Epidermal melanocyte (primary cell): ENCODE measurements at regions not wholly inside any gene's neighbourhood (a gene's known extent, or its start where the extent isn't known, plus 50 kb on each side); places are given as distances from the start of the nearest gene placed in this dataset.

ENCODE experiments used
- DNase-seq: peaks from one replicate; pipeline ENCODE4 v3.0.0; 2011; ENCODE audit warnings: low spot score; ENCODE audit not compliant: insufficient read length

DNA sequence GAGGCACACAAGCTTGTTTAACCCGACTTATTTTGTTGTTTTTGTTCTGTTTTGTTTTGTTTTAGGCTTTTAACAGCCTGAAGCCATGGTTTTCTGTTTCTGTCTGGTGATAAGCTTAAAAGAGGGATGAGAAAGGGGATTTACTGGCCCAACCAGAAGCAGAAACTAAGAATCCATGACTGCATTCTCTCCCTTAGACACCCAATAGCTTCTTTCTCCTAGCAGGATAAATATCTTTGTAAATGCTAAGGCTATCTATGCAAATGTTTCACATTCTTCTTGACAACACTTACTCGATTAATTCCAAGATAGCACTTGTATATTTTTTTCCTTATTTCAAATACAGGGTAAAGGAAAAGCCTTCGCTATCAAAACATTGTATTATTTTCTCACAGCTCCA is 53.7 kb upstream of the SMAD1 start:
- DNase-seq = no peak

- no peak for DNase-seq
Observed at GRCh38 chr4:145427221-145427620, 54.4 kb upstream of the SMAD1 start.

DNA sequence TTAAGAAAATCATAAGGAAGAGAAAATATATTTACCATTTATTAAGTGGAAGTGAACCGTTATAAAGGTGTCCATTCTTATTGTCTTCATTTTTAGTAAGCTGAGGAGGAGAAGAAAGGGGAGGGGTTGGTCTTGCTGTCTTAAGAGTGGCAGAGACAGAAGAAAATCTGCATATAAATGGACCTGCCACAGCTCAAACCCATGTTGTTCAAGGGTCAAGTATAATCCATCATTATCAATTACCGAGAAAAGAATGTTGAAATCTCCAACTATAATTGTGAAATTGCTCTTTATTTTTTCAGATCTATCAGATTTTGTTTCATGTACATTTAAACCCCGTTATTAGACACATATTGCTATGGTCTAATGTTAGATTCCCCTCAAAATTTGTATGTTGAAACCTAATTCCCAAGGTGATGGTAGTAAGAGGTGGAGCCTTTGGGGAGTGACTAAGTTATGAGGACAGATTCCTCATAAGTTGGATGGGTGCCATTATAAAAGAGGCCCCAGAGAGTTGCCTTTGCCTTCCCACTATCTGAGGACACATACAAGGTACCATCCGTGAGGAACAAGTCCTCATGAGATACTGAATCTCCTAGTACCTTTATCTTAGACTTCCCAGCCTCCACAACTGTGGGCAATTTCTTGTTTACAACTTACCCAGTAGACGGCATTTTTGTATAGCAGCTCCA is 58.5 kb upstream of the SMAD1 start:
- no peak for DNase-seq

GRCh38 chr4:145420595-145421214 is 60.9 kb upstream of the SMAD1 start:
- DNase-seq = no peak

GRCh38 chr4:145418739-145419138 is 62.9 kb upstream of the SMAD1 start:
- DNase-seq = no peak

- DNase-seq = no peak
Observed at GRCh38 chr4:145417348-145418130, 64.1 kb upstream of the SMAD1 start.

DNA sequence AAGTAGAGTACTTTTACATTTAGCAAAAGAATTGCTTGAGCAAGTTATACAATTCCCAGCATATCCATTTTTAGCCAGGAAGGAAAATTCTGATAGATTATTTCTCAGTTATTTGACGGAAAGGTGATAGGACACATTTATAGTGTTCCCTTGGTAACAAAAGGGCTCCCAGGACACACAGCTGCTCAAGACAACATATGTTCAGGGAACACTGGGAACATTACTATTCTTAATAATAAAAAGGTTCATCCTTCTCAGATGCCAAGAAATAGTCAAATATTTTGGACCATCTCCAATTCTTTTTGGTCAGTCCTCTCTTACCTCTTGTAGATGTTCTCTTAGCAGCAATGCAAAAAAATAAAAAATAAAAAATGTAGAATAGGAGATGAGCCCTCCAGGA is 66.8 kb upstream of the SMAD1 start:
- DNase-seq = no peak

DNA sequence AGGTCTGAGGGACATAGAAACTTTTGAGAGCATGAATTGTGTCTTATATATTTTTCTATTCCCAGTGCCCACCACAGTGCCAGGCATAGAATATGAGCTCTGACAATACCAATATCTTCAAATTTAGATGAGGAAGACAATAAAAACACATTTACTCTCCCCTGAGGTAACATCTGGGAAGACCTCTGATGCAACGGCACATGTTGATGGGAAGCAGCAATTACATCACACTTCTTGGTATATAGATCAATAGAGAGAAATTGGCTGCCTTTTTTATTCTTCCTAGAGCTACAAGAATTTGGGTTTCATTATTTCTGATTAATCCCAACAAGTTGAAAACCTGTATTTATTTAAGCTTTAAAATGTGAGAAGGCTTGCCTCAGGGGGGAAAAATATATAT is 67.4 kb upstream of the SMAD1 start:
- DNase-seq = no peak

DNA sequence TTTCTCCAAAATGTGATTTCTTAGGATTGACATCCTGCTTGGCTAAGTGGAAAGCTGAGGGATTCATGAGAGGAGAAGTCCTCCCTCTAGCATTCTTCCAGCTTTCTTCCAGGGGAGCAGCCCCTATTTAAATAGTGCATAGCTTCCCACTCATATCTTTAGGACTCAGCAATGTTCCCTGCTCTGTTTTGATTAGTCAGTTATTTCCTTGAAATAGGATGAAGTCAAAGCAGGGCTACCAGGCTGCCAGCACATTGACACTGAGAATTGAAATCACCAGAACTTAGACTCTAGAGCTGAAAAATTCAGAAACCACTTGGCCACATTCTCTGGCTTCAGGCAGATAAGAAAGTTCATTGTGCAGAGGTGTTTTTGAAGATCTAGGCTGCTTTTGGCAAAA is 74.7 kb upstream of the SMAD1 start:
- no peak for DNase-seq

DNA sequence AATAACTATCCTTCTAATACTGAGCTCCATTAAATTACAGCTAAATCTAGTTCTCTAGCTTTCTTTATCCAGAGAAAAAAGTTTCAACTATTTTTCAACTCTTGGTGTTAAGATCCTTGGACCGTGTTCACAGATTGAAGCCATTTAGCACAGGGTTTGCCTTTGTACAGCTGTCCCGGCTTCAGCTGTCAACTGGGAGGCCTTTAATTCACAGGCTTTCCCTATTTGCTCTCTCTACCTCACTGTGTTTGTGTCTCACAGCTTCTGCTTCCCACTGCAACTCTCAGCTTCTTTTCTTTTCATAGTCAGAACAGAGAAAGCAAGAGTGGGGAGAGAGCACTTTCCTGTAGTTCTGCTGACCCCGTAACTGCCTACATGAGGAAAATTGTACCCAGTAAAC is 76.9 kb upstream of the SMAD1 start:
- no peak for DNase-seq

- no peak for DNase-seq
Observed at GRCh38 chr4:145396581-145396980, 85.1 kb upstream of the SMAD1 start.

DNA sequence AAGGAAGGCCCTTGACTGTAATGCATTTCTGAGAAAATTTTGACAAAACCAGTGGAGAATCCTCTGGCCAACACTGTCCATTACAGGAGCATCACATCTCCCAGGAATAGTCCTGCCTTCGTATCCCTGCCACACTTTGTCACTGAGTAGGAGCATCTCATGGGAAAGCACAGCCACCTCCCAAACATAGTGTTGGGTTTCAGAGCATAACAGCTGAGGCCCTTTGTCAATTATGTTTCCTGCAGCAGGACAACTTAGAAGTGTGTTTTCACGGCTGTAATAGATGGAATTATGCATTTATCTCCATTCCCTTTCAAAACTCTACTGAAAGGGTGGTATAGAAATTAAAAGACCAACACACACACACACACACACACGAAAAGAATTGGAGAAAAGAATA is 91.1 kb upstream of the SMAD1 start:
- no peak for DNase-seq

- no peak for DNase-seq
Observed at GRCh38 chr4:145389550-145389949, 92.1 kb upstream of the SMAD1 start.

DNA sequence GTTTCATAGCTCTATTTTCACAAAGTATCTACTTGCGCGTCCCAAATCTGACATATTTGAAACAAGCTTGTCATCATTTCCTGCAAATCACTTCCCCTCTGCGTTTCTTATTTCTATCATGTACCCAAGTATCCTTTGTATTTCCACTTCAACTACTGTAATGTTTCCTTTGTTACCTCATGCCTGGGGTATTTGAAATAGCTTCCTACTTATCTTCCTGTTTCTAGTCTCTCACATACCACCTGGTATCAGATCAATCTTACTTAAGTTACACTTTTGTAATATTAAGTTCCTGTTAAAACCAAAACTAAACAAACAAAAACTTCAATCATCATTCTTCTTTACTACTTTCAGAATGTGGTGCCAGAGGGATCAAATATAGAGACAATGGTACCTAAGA is 93.6 kb upstream of the SMAD1 start:
- no peak for DNase-seq

GRCh38 chr4:145387079-145387478 is 94.6 kb upstream of the SMAD1 start:
- no peak for DNase-seq

GRCh38 chr4:145381163-145381562 is 100.5 kb upstream of the SMAD1 start:
- DNase-seq = no peak

DNA sequence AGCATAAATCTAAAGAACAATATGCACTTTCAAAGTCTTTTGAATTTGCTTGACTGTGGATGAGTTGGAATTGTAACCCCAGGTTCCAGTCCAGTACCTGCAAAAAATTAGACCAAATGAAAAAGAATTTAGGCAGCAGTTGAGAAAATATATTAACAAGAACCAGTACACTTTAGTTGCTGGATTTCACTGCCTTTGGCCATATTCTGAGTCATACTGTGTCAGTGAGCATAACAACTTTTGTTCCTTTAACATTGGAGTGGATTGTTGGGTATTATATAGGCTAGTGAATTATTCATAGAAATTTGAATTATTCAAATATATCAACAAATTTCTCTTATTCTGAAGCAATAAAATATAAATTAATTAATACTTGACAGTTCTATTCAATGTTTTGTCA is 101.5 kb upstream of the SMAD1 start:
- DNase-seq = no peak

DNA sequence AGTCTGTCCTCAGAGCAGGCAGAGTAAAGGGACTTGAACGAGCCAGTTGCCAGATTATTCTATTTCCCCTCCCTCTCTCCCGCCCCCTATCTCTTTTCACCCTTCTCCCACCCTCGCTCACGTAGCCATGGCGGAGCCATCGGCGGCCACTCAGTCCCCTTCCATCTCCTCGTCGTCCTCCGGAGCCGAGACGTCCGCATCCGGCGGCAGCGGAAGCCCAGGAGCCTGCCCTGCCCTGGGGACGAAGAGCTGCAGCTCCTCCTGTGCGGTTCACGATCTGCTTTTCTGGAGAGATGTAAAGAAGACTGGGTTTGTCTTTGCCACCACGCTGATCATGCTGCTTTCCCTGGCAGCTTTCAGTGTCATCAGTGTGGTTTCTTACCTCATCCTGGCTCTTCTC is 106.2 kb upstream of the SMAD1 start:
- DNase-seq = no peak

GRCh38 chr4:145352438-145353145 is 129.1 kb upstream of the SMAD1 start:
- DNase-seq = no peak

DNA sequence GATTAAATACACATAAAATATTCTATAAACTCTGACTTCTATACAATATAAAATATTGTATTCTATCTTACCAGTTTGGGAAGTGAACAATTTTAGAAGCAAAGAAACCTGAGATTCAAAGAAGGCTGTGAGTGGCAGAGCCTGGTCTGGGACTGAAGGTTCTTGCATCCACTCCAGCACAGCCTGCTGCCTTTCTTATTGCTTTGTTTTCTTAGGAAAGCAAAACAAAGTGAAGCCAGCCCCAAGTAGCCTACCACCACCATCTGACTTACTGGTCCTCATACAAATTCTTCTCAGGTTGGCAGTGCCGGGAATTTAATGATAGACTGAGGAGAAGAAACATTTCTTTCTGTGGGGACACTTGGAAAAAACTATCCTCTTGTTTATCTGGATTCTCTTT is 129.7 kb upstream of the SMAD1 start:
- no peak for DNase-seq

GRCh38 chr4:145351162-145351561 is 130.5 kb upstream of the SMAD1 start:
- DNase-seq = no peak

DNA sequence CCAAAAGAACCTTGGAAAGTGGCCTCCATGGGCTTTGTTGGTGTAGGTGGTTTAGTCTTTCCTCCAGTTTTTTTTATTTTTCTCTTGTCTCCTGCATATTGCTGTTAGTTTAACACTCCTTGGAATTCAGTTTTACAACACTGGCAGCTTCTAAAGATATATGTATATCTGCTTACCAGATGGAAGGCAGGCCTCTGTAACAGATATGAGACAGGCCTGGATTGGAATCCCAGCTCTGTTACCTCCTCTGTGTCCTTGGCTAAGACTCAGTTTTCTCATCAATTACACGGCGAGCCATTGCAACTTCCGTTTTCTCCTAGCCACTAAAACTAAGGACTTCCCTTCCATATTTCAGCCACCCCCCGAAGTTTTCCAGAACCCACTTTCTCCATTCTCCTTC is 133.4 kb upstream of the SMAD1 start:
- peak; percentile 26 for DNase-seq
